ENCODE measurements at regions not wholly inside any gene's neighbourhood (a gene's known extent, or its start where the extent isn't known, plus 50 kb on each side); places are given as distances from the start of the nearest gene placed in this dataset.

- DNase-seq (ENCODE audit: low spot score): peak; percentile 45
Measured at GRCh38 chr15:88707771-88708654, 69.2 kb downstream of the ISG20 start.

- DNase-seq (ENCODE audit: low spot score): peak; percentile 68
Measured at GRCh38 chr15:88708655-88709054, 69.8 kb downstream of the ISG20 start.

GRCh38 chr15:88710027-88710715 is 71.4 kb downstream of the ISG20 start:
- no peak for DNase-seq (ENCODE audit: low spot score)

- DNase-seq (ENCODE audit: low spot score): no peak
Measured at GRCh38 chr15:88711806-88712205, 73.0 kb downstream of the ISG20 start.

- DNase-seq (ENCODE audit: low spot score): no peak
Measured at GRCh38 chr15:88714782-88715372, 76.1 kb downstream of the ISG20 start.

- no peak for DNase-seq (ENCODE audit: low spot score)
Measured at GRCh38 chr15:88716543-88717381, 77.9 kb downstream of the ISG20 start.

GRCh38 chr15:88717382-88718031 is 78.7 kb downstream of the ISG20 start:
- DNase-seq (ENCODE audit: low spot score): no peak

- DNase-seq (ENCODE audit: low spot score): no peak
Measured at GRCh38 chr15:88718731-88719130, 79.9 kb downstream of the ISG20 start.

GRCh38 chr15:88719654-88720053 is 80.8 kb downstream of the ISG20 start:
- DNase-seq (ENCODE audit: low spot score): no peak

- no peak for DNase-seq (ENCODE audit: low spot score)
Measured at GRCh38 chr15:88725305-88726210, 77.7 kb upstream of the ACAN start.

- DNase-seq (ENCODE audit: low spot score): no peak
Measured at GRCh38 chr15:88727439-88727838, 75.8 kb upstream of the ACAN start.

GRCh38 chr15:88729581-88729980 is 73.7 kb upstream of the ACAN start:
- DNase-seq (ENCODE audit: low spot score): no peak

- DNase-seq (ENCODE audit: low spot score): no peak
Measured at GRCh38 chr15:88730751-88731150, 72.5 kb upstream of the ACAN start.

GRCh38 chr15:88735212-88735611 is 68.0 kb upstream of the ACAN start:
- DNase-seq (ENCODE audit: low spot score): no peak

- DNase-seq (ENCODE audit: low spot score): no peak
Measured at GRCh38 chr15:88736204-88736603, 67.0 kb upstream of the ACAN start.

- peak; percentile 50 for DNase-seq (ENCODE audit: low spot score)
Measured at GRCh38 chr15:88738796-88739195, 64.4 kb upstream of the ACAN start.

GRCh38 chr15:88739541-88739940 is 63.7 kb upstream of the ACAN start:
- DNase-seq (ENCODE audit: low spot score): no peak

- no peak for DNase-seq (ENCODE audit: low spot score)
Measured at GRCh38 chr15:88740356-88740755, 62.9 kb upstream of the ACAN start.

GRCh38 chr15:88741046-88741445 is 62.2 kb upstream of the ACAN start:
- no peak for DNase-seq (ENCODE audit: low spot score)

GRCh38 chr15:88741671-88742070 is 61.6 kb upstream of the ACAN start:
- no peak for DNase-seq (ENCODE audit: low spot score)
